Activated T-helper 17 cell treated with anti-CD3 and anti-CD28 coated beads, Interleukin-2, amount 50 U/mL, for 72 hours (primary cell): ENCODE measurements at regions not wholly inside any gene's neighbourhood (a gene's known extent, or its start where the extent isn't known, plus 50 kb on each side); places are given as distances from the start of the nearest gene placed in this dataset.
"Not testable (repeated sequence)": the region's sequence is repeated elsewhere in the genome, so short reads cannot be mapped to it uniquely, and the experiment has no call there.

Experiments used
- ATAC-seq: fragments of 150-1000 bp; cut with Tn5 transposase; replicated peaks from 2 replicates; pipeline ENCODE4 v1.10.0; 2021; ENCODE audit warnings: mild to moderate bottlenecking, moderate library complexity
- H3K27ac Mint-ChIP-seq: one replicate; pipeline ENCODE4 v1.8.0; 2022; ENCODE audit warnings: mixed read lengths
- H3K27me3 Mint-ChIP-seq: one replicate; pipeline ENCODE4 v1.8.0; 2022; ENCODE audit warnings: mixed read lengths
- H3K36me3 Mint-ChIP-seq: one replicate; pipeline ENCODE4 v1.8.0; 2022; ENCODE audit warnings: low read depth, mild to moderate bottlenecking, mixed read lengths
- H3K4me1 Mint-ChIP-seq: one replicate; pipeline ENCODE4 v1.8.0; 2022; ENCODE audit warnings: mixed read lengths
- H3K4me3 Mint-ChIP-seq: one replicate; pipeline ENCODE4 v1.8.0; 2022; ENCODE audit warnings: mild to moderate bottlenecking, mixed read lengths
- H3K9me3 Mint-ChIP-seq: one replicate; pipeline ENCODE4 v1.8.0; 2022; ENCODE audit warnings: mixed read lengths

DNA sequence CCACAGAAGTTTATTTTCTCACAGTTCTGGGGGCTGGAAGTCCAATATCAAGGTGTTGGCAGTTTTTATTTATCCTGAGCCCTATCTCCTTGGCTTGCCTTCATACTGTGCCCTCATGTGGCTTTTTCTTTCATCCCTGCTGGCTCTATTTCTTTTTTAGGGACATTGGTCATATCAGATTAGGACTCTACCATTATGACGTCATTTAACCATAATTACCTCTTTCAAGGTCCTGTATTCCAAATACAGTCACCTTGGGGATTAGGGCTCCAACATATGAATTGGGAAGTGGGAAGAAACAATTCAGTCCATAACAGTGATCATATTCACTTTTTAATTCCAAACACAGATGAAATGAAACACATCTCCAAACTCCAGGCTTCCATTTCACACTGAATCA, 286.0 kb downstream of the SUCLG1 start:
- Mint-ChIP-seq H3K4me1 (no peaks in the 10 kb centered on the region), H3K4me3 (no peak overlapping the region), H3K27ac (no peak overlapping the region), H3K9me3 (no peaks in the 10 kb centered on the region), H3K27me3 (peaks cover 15% of the 10 kb centered on the region), H3K36me3 (no peaks in the 10 kb centered on the region)
- no peak for ATAC-seq

- no peaks in the 10 kb centered on the region for H3K4me1 Mint-ChIP-seq
- no peak for ATAC-seq
- peaks cover 22% of the 10 kb centered on the region for H3K27me3 Mint-ChIP-seq
- no peak overlapping the region for H3K27ac Mint-ChIP-seq
- H3K36me3 Mint-ChIP-seq = no peaks in the 10 kb centered on the region
- H3K4me3 Mint-ChIP-seq = no peak overlapping the region
- no peaks in the 10 kb centered on the region for H3K9me3 Mint-ChIP-seq
Measured at GRCh38 chr2:84170979-84171378, 288.1 kb downstream of the SUCLG1 start.

GRCh38 chr2:84169871-84170270, 289.2 kb downstream of the SUCLG1 start:
- ATAC-seq = no peak
- peaks cover 22% of the 10 kb centered on the region for H3K27me3 Mint-ChIP-seq

DNA sequence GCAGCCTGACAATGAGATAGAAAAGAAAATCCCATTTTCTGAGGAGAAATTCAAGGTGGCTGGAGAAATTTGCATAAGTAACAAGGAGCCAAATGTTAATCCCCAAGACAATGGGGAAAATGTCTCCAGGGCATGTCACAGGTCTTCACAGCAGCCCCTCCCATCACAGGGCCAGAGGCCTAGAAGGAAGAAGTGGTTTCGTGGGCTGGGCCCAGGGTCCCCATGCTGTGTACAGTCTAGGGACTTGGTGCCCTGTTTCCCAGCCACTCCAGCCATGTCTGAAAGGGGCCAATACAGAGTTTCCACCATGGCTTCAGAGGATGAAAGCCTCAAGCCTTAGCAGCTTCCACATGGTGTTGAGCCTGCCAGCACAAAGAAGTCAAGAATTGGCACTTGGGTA, 290.5 kb downstream of the SUCLG1 start:
- not testable (repeated sequence) for H3K4me1 Mint-ChIP-seq, H3K27ac Mint-ChIP-seq, H3K4me3 Mint-ChIP-seq, H3K36me3 Mint-ChIP-seq, H3K9me3 Mint-ChIP-seq, ATAC-seq
- H3K27me3 Mint-ChIP-seq = peaks cover 19% of the 10 kb centered on the region

More at GRCh38 chr2:84169871-84170270, 289.2 kb downstream of the SUCLG1 start:
- Mint-ChIP-seq H3K27ac (no peak overlapping the region), H3K4me3 (no peak overlapping the region), H3K4me1 (no peaks in the 10 kb centered on the region), H3K36me3 (no peaks in the 10 kb centered on the region), H3K9me3 (no peaks in the 10 kb centered on the region)

- Mint-ChIP-seq H3K27ac (no peak overlapping the region), H3K36me3 (no peaks in the 10 kb centered on the region), H3K27me3 (peaks cover 33% of the 10 kb centered on the region), H3K4me3 (no peak overlapping the region), H3K4me1 (no peaks in the 10 kb centered on the region), H3K9me3 (no peaks in the 10 kb centered on the region)
- ATAC-seq = no peak
Measured at GRCh38 chr2:84165256-84165655, 293.8 kb downstream of the SUCLG1 start.

DNA sequence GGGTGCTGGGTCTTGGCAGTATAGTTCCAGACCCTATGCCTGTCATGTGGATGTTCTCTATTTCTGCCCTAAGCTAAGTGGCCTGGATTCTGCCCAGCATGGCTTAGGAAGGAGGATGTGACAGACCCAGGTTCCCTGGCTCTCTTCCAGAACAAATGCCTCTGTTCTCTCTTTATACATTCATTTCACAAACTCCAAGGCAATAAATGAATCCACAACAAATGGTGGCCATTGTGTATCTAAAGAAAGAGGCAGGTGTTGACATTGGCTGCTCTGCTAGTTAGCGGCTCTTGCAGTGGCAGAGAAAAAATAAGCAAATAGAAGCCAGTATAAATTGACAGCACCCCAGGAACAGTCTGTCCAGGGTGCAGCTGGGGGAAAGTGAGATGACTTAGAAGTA, 298.6 kb downstream of the SUCLG1 start:
- H3K4me3 Mint-ChIP-seq = no peak overlapping the region
- peaks cover 24% of the 10 kb centered on the region for H3K27me3 Mint-ChIP-seq
- no peak for ATAC-seq
- H3K27ac Mint-ChIP-seq = no peak overlapping the region
- H3K36me3 Mint-ChIP-seq = no peaks in the 10 kb centered on the region
- no peaks in the 10 kb centered on the region for H3K9me3 Mint-ChIP-seq
- no peaks in the 10 kb centered on the region for H3K4me1 Mint-ChIP-seq

DNA sequence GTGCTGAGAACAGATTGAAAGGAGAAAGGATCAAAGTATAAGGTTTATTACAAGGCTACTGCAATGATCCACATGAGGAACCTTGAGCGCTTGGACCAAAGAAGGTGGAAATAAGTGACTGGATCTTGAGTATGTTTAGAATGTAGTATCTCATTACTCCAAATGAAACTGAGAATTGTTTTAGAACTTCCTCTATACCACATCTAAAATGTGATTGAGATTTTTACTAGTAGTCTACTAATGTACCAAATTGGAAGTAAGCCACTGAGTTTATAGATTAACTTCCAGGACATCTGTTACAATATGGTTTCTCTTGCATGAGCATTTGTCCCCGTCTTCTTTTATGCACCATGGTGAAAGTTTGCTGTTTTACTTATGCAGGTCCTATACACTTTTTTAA, 300.5 kb downstream of the SUCLG1 start:
- ATAC-seq = no peak
- Mint-ChIP-seq H3K36me3 (no peaks in the 10 kb centered on the region), H3K4me3 (no peak overlapping the region), H3K27me3 (peaks cover 24% of the 10 kb centered on the region), H3K27ac (no peak overlapping the region), H3K9me3 (no peaks in the 10 kb centered on the region), H3K4me1 (no peaks in the 10 kb centered on the region)

DNA sequence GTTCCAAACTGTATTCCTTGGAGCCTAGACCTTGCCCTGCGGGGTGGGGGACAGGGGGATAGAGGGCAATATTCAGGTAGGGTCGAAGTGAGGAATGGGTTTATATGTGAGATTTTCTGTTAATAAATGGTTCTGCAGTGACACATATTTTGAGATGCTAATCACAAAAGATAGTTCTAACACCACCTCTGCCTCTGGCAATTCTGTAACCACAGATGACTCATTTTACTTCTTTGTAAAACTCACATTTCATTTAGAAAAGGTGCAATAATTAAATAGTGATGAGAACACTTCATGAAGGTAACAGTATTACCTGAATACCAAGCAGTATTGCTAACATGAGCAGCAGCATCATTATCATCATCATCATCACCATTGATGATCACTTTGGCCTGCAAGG, 306.6 kb downstream of the SUCLG1 start:
- Mint-ChIP-seq H3K36me3 (no peaks in the 10 kb centered on the region), H3K27ac (no peak overlapping the region), H3K27me3 (no peaks in the 10 kb centered on the region), H3K9me3 (no peaks in the 10 kb centered on the region), H3K4me1 (peaks cover 3% of the 10 kb centered on the region), H3K4me3 (no peak overlapping the region)
- ATAC-seq = no peak

- ATAC-seq = no peak
- Mint-ChIP-seq H3K36me3 (no peaks in the 10 kb centered on the region), H3K4me3 (no peak overlapping the region), H3K27me3 (peaks cover 12% of the 10 kb centered on the region), H3K4me1 (no peaks in the 10 kb centered on the region), H3K9me3 (no peaks in the 10 kb centered on the region), H3K27ac (no peak overlapping the region)
Measured at GRCh38 chr2:84144345-84144744, 314.7 kb downstream of the SUCLG1 start.

DNA sequence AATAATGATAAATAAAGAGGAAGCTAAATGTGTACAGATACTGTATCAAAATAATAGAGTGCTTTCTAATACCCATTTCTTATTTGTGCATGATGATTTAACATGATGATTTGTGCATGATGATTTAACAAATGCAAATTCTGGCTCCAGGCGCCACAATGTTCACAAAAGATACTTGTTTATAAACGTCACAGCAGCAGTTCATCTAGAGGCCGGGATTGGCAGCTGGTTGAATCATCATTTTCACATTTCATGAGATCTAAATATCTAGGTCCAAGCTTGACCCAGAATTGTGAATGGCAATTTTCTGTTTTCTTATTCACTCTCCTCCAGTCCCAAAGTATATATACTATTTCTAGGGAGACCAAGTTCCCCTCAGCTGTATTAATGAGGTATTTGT, 322.0 kb downstream of the SUCLG1 start:
- H3K27ac Mint-ChIP-seq = no peak overlapping the region
- ATAC-seq = no peak
- no peaks in the 10 kb centered on the region for H3K9me3 Mint-ChIP-seq
- no peaks in the 10 kb centered on the region for H3K36me3 Mint-ChIP-seq
- H3K4me3 Mint-ChIP-seq = no peak overlapping the region
- peaks cover 6% of the 10 kb centered on the region for H3K27me3 Mint-ChIP-seq
- H3K4me1 Mint-ChIP-seq = no peaks in the 10 kb centered on the region

GRCh38 chr2:84132370-84132769, 326.7 kb downstream of the SUCLG1 start:
- ATAC-seq = no peak
- H3K9me3 Mint-ChIP-seq = no peaks in the 10 kb centered on the region
- peaks cover 4% of the 10 kb centered on the region for H3K27me3 Mint-ChIP-seq
- H3K4me1 Mint-ChIP-seq = no peaks in the 10 kb centered on the region
- H3K36me3 Mint-ChIP-seq = no peaks in the 10 kb centered on the region
- H3K27ac Mint-ChIP-seq = no peak overlapping the region
- no peak overlapping the region for H3K4me3 Mint-ChIP-seq

DNA sequence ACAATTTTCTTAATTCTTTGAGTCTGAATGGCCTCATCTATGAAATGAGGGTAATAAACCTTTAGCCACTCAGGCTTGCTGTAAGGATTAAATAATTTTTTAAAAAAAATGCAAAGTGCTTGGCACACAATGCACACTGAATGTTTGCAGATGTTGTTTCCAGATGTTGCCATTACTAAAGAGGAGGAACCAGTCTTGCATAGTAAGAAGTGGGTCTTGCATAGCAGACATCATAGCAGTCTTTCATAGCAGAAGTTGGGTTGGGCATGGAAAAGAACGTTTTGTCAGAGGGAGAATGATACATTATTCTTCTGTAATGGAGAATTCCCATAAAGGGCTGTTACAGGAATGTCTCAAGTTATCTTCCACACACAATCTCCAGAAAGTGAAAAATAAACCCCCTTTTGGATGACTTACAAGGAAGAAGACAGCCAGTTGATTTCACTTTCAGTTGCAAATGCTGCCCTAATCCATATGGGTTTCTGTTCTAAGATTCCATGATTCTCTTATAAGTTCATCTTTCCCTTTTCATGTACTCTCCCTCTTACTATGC, 327.7 kb downstream of the SUCLG1 start:
- Mint-ChIP-seq H3K36me3 (no peaks in the 10 kb centered on the region), H3K27me3 (peaks cover 4% of the 10 kb centered on the region), H3K4me1 (no peaks in the 10 kb centered on the region), H3K27ac (no peak overlapping the region), H3K9me3 (no peaks in the 10 kb centered on the region), H3K4me3 (no peak overlapping the region)
- ATAC-seq = no peak

DNA sequence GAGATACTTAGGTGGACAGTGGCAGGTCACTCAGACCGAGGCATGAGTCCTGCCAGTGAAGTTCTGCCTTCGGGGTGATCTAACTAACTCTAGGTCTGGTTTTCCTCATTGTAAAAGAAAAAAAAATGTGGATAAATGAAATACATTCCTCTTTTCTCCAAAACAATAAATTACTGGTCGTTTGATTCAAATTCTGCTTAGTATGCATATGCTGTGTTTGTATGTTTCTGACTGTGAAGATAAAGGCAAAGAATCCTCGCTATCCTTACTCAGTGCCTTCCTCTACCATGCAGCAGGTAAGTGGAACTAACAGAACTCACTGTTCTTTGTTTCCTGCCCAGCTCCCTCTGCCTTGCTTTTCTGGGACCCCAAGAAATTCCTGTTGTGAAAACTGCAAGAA, 330.1 kb downstream of the SUCLG1 start:
- Mint-ChIP-seq H3K36me3 (no peaks in the 10 kb centered on the region), H3K4me1 (no peaks in the 10 kb centered on the region), H3K4me3 (no peak overlapping the region), H3K9me3 (no peaks in the 10 kb centered on the region), H3K27ac (no peak overlapping the region), H3K27me3 (peaks cover 4% of the 10 kb centered on the region)
- no peak for ATAC-seq

DNA sequence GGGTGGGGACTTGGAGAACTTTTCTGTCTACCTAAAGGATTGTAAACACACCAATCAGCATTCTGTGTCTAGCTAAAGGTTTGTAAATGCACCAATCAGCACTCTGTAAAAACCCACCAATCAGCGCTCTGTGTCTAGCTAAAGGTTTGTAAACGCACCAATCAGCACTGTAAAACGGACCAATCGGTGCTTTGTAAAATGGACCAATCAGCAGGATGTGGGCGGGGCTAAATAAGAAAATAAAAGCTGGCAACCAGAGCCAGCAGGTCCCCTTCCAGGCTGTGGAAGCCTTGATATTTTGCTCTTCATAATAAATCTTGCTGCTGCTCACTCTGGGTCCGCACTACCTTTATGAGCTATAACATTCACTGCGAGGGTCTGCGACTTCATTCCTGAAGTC, 331.3 kb downstream of the SUCLG1 start:
- H3K9me3 Mint-ChIP-seq, H3K27ac Mint-ChIP-seq, H3K4me3 Mint-ChIP-seq, ATAC-seq, H3K4me1 Mint-ChIP-seq, H3K36me3 Mint-ChIP-seq: not testable (repeated sequence)
- peaks cover 14% of the 10 kb centered on the region for H3K27me3 Mint-ChIP-seq

DNA sequence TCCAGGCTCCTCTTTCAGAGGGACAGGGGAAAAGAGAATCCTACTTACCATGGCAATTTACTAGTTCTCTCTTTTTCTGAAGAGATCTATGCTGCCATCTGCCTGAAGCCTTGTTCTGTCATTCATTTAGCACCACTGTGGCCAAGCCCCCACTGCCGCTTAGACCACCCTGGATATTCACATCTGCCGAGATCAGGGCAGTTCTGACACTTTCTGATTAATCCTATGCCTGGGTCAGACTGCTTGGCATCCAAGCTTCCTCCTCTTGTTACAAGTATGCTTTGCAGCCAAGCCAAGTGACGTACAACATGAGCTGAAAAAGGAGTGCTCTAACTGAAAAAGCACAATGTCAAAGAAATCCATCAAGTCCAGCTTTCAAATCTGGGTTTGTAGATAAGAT, 332.6 kb downstream of the SUCLG1 start:
- no peak overlapping the region for H3K4me3 Mint-ChIP-seq
- no peak for ATAC-seq
- H3K4me1 Mint-ChIP-seq = no peaks in the 10 kb centered on the region
- no peaks in the 10 kb centered on the region for H3K36me3 Mint-ChIP-seq
- no peaks in the 10 kb centered on the region for H3K9me3 Mint-ChIP-seq
- peaks cover 21% of the 10 kb centered on the region for H3K27me3 Mint-ChIP-seq
- H3K27ac Mint-ChIP-seq = no peak overlapping the region

- Mint-ChIP-seq H3K27me3 (peaks cover 24% of the 10 kb centered on the region), H3K36me3 (no peaks in the 10 kb centered on the region), H3K4me3 (no peak overlapping the region), H3K9me3 (no peaks in the 10 kb centered on the region), H3K27ac (no peak overlapping the region), H3K4me1 (no peaks in the 10 kb centered on the region)
- no peak for ATAC-seq
Measured at GRCh38 chr2:84126084-84126483, 333.0 kb downstream of the SUCLG1 start.
